ENCODE measurements at regions not wholly inside any gene's neighbourhood (a gene's known extent, or its start where the extent isn't known, plus 50 kb on each side); places are given as distances from the start of the nearest gene placed in this dataset.
"Not testable (repeated sequence)": the region's sequence is repeated elsewhere in the genome, so short reads cannot be mapped to it uniquely, and the experiment has no call there.

DNA sequence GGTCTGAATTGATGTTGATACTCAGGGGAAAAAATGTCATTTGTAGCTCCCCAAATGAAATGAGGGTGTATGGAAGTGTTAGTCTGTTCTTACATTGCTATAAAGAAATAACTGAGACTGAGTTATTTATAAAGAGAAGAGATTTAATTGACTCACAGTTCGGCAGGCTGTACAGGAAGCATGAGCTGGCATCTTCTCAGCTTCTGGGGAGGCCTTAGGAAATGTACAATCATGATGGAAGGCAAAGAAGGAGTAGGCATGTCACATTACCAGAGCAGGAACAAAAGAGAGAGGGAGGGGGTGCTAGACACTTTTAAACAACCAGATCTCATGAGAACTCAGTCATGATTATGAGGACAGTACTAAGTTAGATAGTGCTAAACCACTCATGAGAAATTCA is 1199.9 kb upstream of the DIAPH2 start:
- intact Hi-C loops (cut with micrococcal nuclease): no loop called here
- peaks cover 0 to 1% (median 0%) of the 10 kb centered on the region in 8 donors for H3K9me3 Mint-ChIP-seq
- H3K4me3 ChIP-seq (ENCODE audit: low read length in 2 of 2): no peak overlapping the region
- H3K27ac Mint-ChIP-seq: no peak overlapping the region
- ChIA-PET POLR2A (ENCODE audit: partially characterized antibody) (no interaction called here), CTCF (ENCODE audit: partially characterized antibody) (no interaction called here)
- H3K4me1 Mint-ChIP-seq: no peaks in the 10 kb centered on the region
- no peak overlapping the region for H3K4me3 Mint-ChIP-seq
- DNase-seq: no peak
- H3K27ac ChIP-seq (ENCODE audit: low read depth, low read length): no peak overlapping the region
- no peaks in the 10 kb centered on the region for H3K4me1 ChIP-seq (ENCODE audit: insufficient read depth, low read length)
- H3K36me3 Mint-ChIP-seq: no peaks in the 10 kb centered on the region
- H3K27me3 Mint-ChIP-seq: no peaks in the 10 kb centered on the region
- H3K9me3 ChIP-seq (ENCODE audit: control insufficient read depth in 1 of 2, low read length in 2 of 2): no peaks in the 10 kb centered on the region
- no peaks in the 10 kb centered on the region for H3K36me3 ChIP-seq (ENCODE audit: insufficient read depth, low read length)
- H3K27me3 ChIP-seq (ENCODE audit: insufficient read depth, low read length): no peaks in the 10 kb centered on the region

DNA sequence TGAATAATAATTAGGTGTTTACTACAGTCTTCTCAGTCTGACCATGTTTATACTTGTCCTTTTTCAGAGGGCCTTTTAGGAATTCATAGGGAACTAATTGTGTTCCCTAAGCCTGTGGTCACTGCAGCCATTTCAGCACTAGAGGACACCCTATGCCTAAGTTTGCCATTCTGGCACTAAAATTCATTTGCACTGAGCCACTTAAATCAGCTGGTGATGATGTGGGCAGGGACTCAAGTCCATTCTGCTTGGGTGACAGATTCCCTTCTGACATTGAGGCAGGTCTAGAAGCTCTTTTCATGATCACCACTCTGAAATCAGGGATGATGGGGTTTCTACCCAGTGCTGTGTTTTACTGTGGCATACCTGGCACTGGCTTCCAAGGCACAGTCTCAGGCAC is 1178.9 kb upstream of the DIAPH2 start:
- H3K9me3 Mint-ChIP-seq: peaks cover 0 to 3% (median under 1%) of the 10 kb centered on the region in 8 donors
- Histone ChIP-seq H3K27ac (ENCODE audit: low read depth, low read length) (no peak overlapping the region), H3K9me3 (ENCODE audit: control insufficient read depth in 1 of 2, low read length in 2 of 2) (no peaks in the 10 kb centered on the region), H3K4me3 (ENCODE audit: low read length in 2 of 2) (no peak overlapping the region), H3K4me1 (ENCODE audit: insufficient read depth, low read length) (no peaks in the 10 kb centered on the region), H3K36me3 (ENCODE audit: insufficient read depth, low read length) (no peaks in the 10 kb centered on the region), H3K27me3 (ENCODE audit: insufficient read depth, low read length) (no peaks in the 10 kb centered on the region)
- H3K27ac Mint-ChIP-seq: no peak overlapping the region
- DNase-seq: no peak
- intact Hi-C loops (cut with micrococcal nuclease): no loop called here
- no peaks in the 10 kb centered on the region for H3K36me3 Mint-ChIP-seq
- POLR2A ChIA-PET (ENCODE audit: partially characterized antibody): no interaction called here
- H3K4me1 Mint-ChIP-seq: no peaks in the 10 kb centered on the region
- no peaks in the 10 kb centered on the region for H3K27me3 Mint-ChIP-seq
- CTCF ChIA-PET (ENCODE audit: partially characterized antibody): no interaction called here
- no peak overlapping the region for H3K4me3 Mint-ChIP-seq

DNA sequence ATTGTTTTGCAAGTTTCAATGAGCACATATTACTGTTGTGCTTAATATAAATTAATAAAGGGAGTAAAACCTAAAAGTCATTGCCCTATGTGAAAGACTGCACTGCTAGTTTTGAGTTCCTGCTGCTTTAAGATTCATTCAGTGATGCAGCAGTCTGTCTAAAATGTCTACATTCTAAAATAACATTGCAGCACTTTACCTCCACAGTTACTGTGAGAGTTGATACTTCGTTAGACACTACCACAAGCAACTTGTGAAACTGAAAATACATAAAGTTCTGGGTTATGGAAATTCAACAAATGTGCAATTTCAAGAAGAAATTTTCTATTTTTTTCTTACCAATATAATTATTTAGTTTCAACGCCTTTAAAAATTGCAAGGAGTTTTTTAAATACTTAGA is 1175.2 kb upstream of the DIAPH2 start:
- no peaks in the 10 kb centered on the region for H3K36me3 Mint-ChIP-seq
- Histone ChIP-seq H3K9me3 (ENCODE audit: control insufficient read depth in 1 of 2, low read length in 2 of 2) (no peaks in the 10 kb centered on the region), H3K4me3 (ENCODE audit: low read length in 2 of 2) (no peak overlapping the region), H3K27me3 (ENCODE audit: insufficient read depth, low read length) (no peaks in the 10 kb centered on the region), H3K36me3 (ENCODE audit: insufficient read depth, low read length) (no peaks in the 10 kb centered on the region), H3K4me1 (ENCODE audit: insufficient read depth, low read length) (no peaks in the 10 kb centered on the region), H3K27ac (ENCODE audit: low read depth, low read length) (no peak overlapping the region)
- no peak overlapping the region for H3K4me3 Mint-ChIP-seq
- ChIA-PET CTCF (ENCODE audit: partially characterized antibody) (no interaction called here), POLR2A (ENCODE audit: partially characterized antibody) (no interaction called here)
- no peak for DNase-seq
- H3K4me1 Mint-ChIP-seq: no peaks in the 10 kb centered on the region
- no peak overlapping the region for H3K27ac Mint-ChIP-seq
- H3K9me3 Mint-ChIP-seq: peaks cover 0 to 6% (median 2%) of the 10 kb centered on the region in 8 donors
- intact Hi-C loops (cut with micrococcal nuclease): no loop called here
- H3K27me3 Mint-ChIP-seq: no peaks in the 10 kb centered on the region

DNA sequence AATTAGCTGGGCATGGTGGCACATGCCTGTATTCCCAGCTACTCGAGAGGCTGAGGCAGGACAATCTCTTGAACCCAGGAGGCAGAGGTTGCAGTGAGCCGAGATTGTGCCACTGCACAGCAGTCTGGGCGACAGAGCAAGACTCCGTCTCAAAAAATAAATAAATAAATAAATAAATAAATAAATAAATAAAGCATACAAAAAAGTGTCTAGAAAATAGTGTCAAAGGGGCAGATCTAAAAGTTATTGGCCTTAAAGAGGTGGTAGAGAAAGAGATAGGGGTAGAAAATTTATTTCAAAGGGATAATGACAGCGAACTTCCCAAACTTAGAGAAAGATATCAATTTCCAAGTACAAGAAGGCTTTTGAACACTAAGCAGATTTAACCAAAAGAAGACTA is 1160.6 kb upstream of the DIAPH2 start:
- H3K4me3 Mint-ChIP-seq; H3K4me1 Mint-ChIP-seq; H3K36me3 Mint-ChIP-seq; H3K27ac Mint-ChIP-seq; H3K4me3 ChIP-seq (ENCODE audit: low read length in 2 of 2); H3K4me1 ChIP-seq (ENCODE audit: insufficient read depth, low read length); DNase-seq; H3K27me3 Mint-ChIP-seq; H3K36me3 ChIP-seq (ENCODE audit: insufficient read depth, low read length); CTCF ChIA-PET (ENCODE audit: partially characterized antibody); intact Hi-C loops (cut with micrococcal nuclease); H3K9me3 ChIP-seq (ENCODE audit: control insufficient read depth in 1 of 2, low read length in 2 of 2); H3K27me3 ChIP-seq (ENCODE audit: insufficient read depth, low read length); H3K27ac ChIP-seq (ENCODE audit: low read depth, low read length); H3K9me3 Mint-ChIP-seq; POLR2A ChIA-PET (ENCODE audit: partially characterized antibody): not testable (repeated sequence)

DNA sequence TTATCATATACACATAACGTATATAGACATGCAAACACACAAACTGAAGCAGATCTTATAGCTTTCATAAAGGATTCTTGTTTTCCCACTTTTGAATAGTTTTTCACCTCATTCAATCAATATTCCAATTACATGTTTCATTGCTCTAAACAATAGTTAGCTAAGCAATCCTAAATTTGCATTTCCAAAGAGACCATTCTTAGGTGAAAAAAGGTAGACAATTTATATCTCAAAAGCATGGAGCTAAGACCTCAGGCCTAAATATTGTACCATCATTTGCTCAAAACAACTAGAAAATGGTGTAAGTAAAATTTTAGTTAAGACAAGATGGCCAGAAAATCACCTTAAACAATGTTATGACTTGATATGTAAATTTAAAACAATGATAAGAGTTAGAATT is 1148.5 kb upstream of the DIAPH2 start:
- no peaks in the 10 kb centered on the region for H3K27me3 Mint-ChIP-seq
- ChIA-PET CTCF (ENCODE audit: partially characterized antibody) (no interaction called here), POLR2A (ENCODE audit: partially characterized antibody) (no interaction called here)
- H3K4me1 Mint-ChIP-seq: no peaks in the 10 kb centered on the region
- no peaks in the 10 kb centered on the region for H3K4me1 ChIP-seq (ENCODE audit: insufficient read depth, low read length)
- no peak for DNase-seq
- H3K27me3 ChIP-seq (ENCODE audit: insufficient read depth, low read length): no peaks in the 10 kb centered on the region
- H3K36me3 ChIP-seq (ENCODE audit: insufficient read depth, low read length): no peaks in the 10 kb centered on the region
- H3K27ac ChIP-seq (ENCODE audit: low read depth, low read length): no peak overlapping the region
- no peaks in the 10 kb centered on the region for H3K9me3 ChIP-seq (ENCODE audit: control insufficient read depth in 1 of 2, low read length in 2 of 2)
- peaks cover 0 to 2% (median 0%) of the 10 kb centered on the region in 8 donors for H3K9me3 Mint-ChIP-seq
- intact Hi-C loops (cut with micrococcal nuclease): no loop called here
- H3K27ac Mint-ChIP-seq: no peak overlapping the region
- no peak overlapping the region for H3K4me3 ChIP-seq (ENCODE audit: low read length in 2 of 2)
- H3K36me3 Mint-ChIP-seq: no peaks in the 10 kb centered on the region
- H3K4me3 Mint-ChIP-seq: no peak overlapping the region

DNA sequence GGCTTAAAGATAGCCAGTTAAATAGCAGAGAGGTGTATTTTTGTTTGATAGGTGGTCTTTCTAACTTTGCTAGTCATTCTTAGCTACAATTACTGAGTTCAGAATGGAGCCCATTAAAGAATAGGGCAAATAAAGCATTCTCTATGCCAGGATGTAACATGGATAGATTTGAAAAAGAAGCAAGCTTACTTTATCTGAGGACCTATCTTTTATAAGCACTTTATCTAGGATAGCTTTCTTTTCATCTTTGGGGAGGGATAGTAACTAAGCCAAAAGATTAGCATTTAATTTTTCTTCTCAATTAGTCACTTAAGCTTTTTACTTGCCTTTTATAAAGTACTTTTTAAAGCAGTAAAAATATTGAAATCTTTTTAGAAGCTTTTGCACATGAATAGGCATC is 1148.0 kb upstream of the DIAPH2 start:
- intact Hi-C loops (cut with micrococcal nuclease): no loop called here
- no peaks in the 10 kb centered on the region for H3K27me3 Mint-ChIP-seq
- POLR2A ChIA-PET (ENCODE audit: partially characterized antibody): no interaction called here

DNA sequence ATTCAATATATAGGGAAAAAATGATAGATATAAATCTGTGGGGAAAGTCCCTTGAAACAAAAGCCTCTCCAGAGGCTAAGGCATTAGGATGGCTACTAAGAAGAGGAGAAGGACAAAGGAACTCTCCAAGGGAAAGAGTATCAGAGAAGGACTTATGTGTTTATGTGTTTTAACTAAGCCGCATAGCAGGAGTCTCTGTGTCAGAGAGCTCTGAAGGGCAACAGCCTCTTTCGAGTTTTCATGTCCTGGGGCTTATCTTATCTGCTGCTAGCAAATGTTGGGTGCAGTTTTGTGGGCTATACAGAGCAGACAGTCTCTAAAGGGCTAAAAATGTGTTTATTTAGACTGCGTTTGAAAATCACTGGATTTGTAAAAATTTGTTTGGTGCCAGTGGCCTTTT is 1145.6 kb upstream of the DIAPH2 start:
- CTCF ChIA-PET (ENCODE audit: partially characterized antibody): no interaction called here
- DNase-seq: no peak
- Mint-ChIP-seq H3K27ac (no peak overlapping the region), H3K4me3 (no peak overlapping the region), H3K36me3 (no peaks in the 10 kb centered on the region), H3K27me3 (no peaks in the 10 kb centered on the region), H3K9me3 (peaks cover 0 to 2% (median 0%) of the 10 kb centered on the region in 8 donors), H3K4me1 (no peaks in the 10 kb centered on the region)
- Histone ChIP-seq H3K4me3 (ENCODE audit: low read length in 2 of 2) (no peak overlapping the region), H3K27ac (ENCODE audit: low read depth, low read length) (no peak overlapping the region), H3K9me3 (ENCODE audit: control insufficient read depth in 1 of 2, low read length in 2 of 2) (no peaks in the 10 kb centered on the region), H3K36me3 (ENCODE audit: insufficient read depth, low read length) (no peaks in the 10 kb centered on the region), H3K27me3 (ENCODE audit: insufficient read depth, low read length) (no peaks in the 10 kb centered on the region), H3K4me1 (ENCODE audit: insufficient read depth, low read length) (no peaks in the 10 kb centered on the region)
- POLR2A ChIA-PET (ENCODE audit: partially characterized antibody): no interaction called here
- intact Hi-C loops (cut with micrococcal nuclease): no loop called here

More for the DNA sequence above, 1148.0 kb upstream of the DIAPH2 start:
- H3K27ac ChIP-seq (ENCODE audit: low read depth, low read length): no peak overlapping the region
- no peaks in the 10 kb centered on the region for H3K4me1 ChIP-seq (ENCODE audit: insufficient read depth, low read length)
- no peak overlapping the region for H3K4me3 ChIP-seq (ENCODE audit: low read length in 2 of 2)
- no peak overlapping the region for H3K4me3 Mint-ChIP-seq
- H3K4me1 Mint-ChIP-seq: no peaks in the 10 kb centered on the region
- no peak overlapping the region for H3K27ac Mint-ChIP-seq
- H3K36me3 Mint-ChIP-seq: no peaks in the 10 kb centered on the region
- H3K9me3 Mint-ChIP-seq: peaks cover 0 to 2% (median 0%) of the 10 kb centered on the region in 8 donors
- no peaks in the 10 kb centered on the region for H3K36me3 ChIP-seq (ENCODE audit: insufficient read depth, low read length)
- DNase-seq: no peak
- no peaks in the 10 kb centered on the region for H3K27me3 ChIP-seq (ENCODE audit: insufficient read depth, low read length)
- no peaks in the 10 kb centered on the region for H3K9me3 ChIP-seq (ENCODE audit: control insufficient read depth in 1 of 2, low read length in 2 of 2)
- CTCF ChIA-PET (ENCODE audit: partially characterized antibody): no interaction called here

DNA sequence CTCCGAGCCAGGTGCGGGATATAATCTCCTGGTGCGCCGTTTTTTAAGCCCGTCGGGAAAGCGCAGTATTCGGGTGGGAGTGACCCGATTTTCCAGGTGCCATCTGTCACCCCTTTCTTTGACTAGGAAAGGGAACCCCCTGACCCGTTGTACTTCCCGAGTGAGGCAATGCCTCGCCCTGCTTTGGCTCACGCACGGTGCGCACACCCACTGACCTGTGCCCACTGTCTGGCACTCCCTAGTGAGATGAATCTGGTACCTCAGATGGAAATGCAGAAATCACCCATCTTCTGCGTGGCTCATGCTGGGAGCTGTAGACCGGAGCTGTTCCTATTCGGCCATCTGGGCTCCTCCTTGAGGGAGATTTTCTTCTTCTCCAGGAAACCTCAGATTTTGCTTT is 1135.1 kb upstream of the DIAPH2 start:
- POLR2A ChIA-PET (ENCODE audit: partially characterized antibody); H3K9me3 Mint-ChIP-seq; H3K4me3 Mint-ChIP-seq; H3K27me3 ChIP-seq (ENCODE audit: insufficient read depth, low read length); CTCF ChIA-PET (ENCODE audit: partially characterized antibody); DNase-seq; H3K36me3 Mint-ChIP-seq; H3K36me3 ChIP-seq (ENCODE audit: insufficient read depth, low read length); H3K27ac Mint-ChIP-seq; H3K4me3 ChIP-seq (ENCODE audit: low read length in 2 of 2); H3K27me3 Mint-ChIP-seq; H3K4me1 Mint-ChIP-seq; H3K27ac ChIP-seq (ENCODE audit: low read depth, low read length); H3K4me1 ChIP-seq (ENCODE audit: insufficient read depth, low read length); H3K9me3 ChIP-seq (ENCODE audit: control insufficient read depth in 1 of 2, low read length in 2 of 2); intact Hi-C loops (cut with micrococcal nuclease): not testable (repeated sequence)
